ENCODE measurements at regions not wholly inside any gene's neighbourhood (a gene's known extent, or its start where the extent isn't known, plus 50 kb on each side); places are given as distances from the start of the nearest gene placed in this dataset.
"Not testable (repeated sequence)": the region's sequence is repeated elsewhere in the genome, so short reads cannot be mapped to it uniquely, and the experiment has no call there.

GRCh38 chr11:22106566-22106965 is 86.3 kb upstream of the ANO5 start:
- Histone ChIP-seq H3K36me3 (no peaks in the 10 kb centered on the region), H3K27ac (no peak overlapping the region), H3K27me3 (no peaks in the 10 kb centered on the region), H3K4me3 (no peak overlapping the region), H3K9me3 (no peaks in the 10 kb centered on the region), H3K4me1 (no peaks in the 10 kb centered on the region)
- ATAC-seq (no peak), DNase-seq (no peak)
- TF ChIP-seq POLR2A (IDR thresholded peaks at IDR 0.05) (no peak), CTCF (IDR thresholded peaks at IDR 0.05 in 4 of 5, conservative IDR thresholded peaks at IDR 0.05 in 1 of 5) (no peak)
- in situ Hi-C loops (cut with MboI; ENCODE audit: low sequenced_read_pairs in 4 of 4) (no loop called here), intact Hi-C loops (cut with DNase I; ENCODE audit: low total_unique reads) (no loop called here)

GRCh38 chr11:22115470-22116029 is 77.3 kb upstream of the ANO5 start:
- H3K4me3 ChIP-seq = peak overlapping the region in 1 of 4 donors; percentile 36
- intact Hi-C loops (cut with DNase I; ENCODE audit: low total_unique reads) = no loop called here
- TF ChIP-seq CTCF (IDR thresholded peaks at IDR 0.05 in 4 of 5, conservative IDR thresholded peaks at IDR 0.05 in 1 of 5) (no peak), POLR2A (IDR thresholded peaks at IDR 0.05) (no peak)
- peak; percentile 99 to 100 for ATAC-seq
- in situ Hi-C loops (cut with MboI; ENCODE audit: low sequenced_read_pairs in 4 of 4) = no loop called here
- no peaks in the 10 kb centered on the region for H3K27me3 ChIP-seq
- no peaks in the 10 kb centered on the region for H3K36me3 ChIP-seq
- H3K4me1 ChIP-seq = peaks cover 20 to 32% of the 10 kb centered on the region in 2 donors
- no peaks in the 10 kb centered on the region for H3K9me3 ChIP-seq
- peak; percentile 37 to 58 for DNase-seq
- H3K27ac ChIP-seq = peak overlapping the region; percentile 65 to 81 (median 72)

- ATAC-seq; H3K9me3 ChIP-seq; H3K27ac ChIP-seq; H3K27me3 ChIP-seq; DNase-seq; intact Hi-C loops (cut with DNase I; ENCODE audit: low total_unique reads); H3K36me3 ChIP-seq; H3K4me1 ChIP-seq; H3K4me3 ChIP-seq: not testable (repeated sequence)
- in situ Hi-C loops (cut with MboI; ENCODE audit: low sequenced_read_pairs in 4 of 4) = loop anchor here in 3 of 4 donors (25.0 kb wide), 1 partner anchor 1491 kb away; no protein-coding TSS in a partner anchor
These were observed 64.9 kb upstream of the ANO5 start for GRCh38 chr11:22127981-22128380.

- no peak overlapping the region for H3K4me3 ChIP-seq
- intact Hi-C loops (cut with DNase I; ENCODE audit: low total_unique reads) (loop anchor here (1.0 to 2.0 kb wide), 2 partner anchors 197 to 1482 kb away; no protein-coding TSS in a partner anchor), in situ Hi-C loops (cut with MboI; ENCODE audit: low sequenced_read_pairs in 4 of 4) (loop anchor here (5.0 to 25.0 kb wide), 3 partner anchors 198 to 1493 kb away; partner anchors contain the start of gene NELL1 (in 1 of the 4))
- H3K27ac ChIP-seq = no peak overlapping the region
- H3K36me3 ChIP-seq = no peaks in the 10 kb centered on the region
- H3K27me3 ChIP-seq = no peaks in the 10 kb centered on the region
- H3K9me3 ChIP-seq = no peaks in the 10 kb centered on the region
- DNase-seq = no peak
- peaks cover 0 to 4% of the 10 kb centered on the region in 2 donors for H3K4me1 ChIP-seq
- TF ChIP-seq CTCF (IDR thresholded peaks at IDR 0.05 in 4 of 5, conservative IDR thresholded peaks at IDR 0.05 in 1 of 5) (peak in 4 of 5 experiments; percentile 42 to 66 (median 52)), POLR2A (IDR thresholded peaks at IDR 0.05) (no peak)
- peak in 1 of 2 donors; percentile 69 for ATAC-seq
These were observed 62.3 kb upstream of the ANO5 start for GRCh38 chr11:22130462-22131053.

- H3K36me3 ChIP-seq = no peaks in the 10 kb centered on the region
- in situ Hi-C loops (cut with MboI; ENCODE audit: low sequenced_read_pairs in 4 of 4) = loop anchor here (5.0 to 25.0 kb wide), 3 partner anchors 201 to 1496 kb away; partner anchors contain the start of gene NELL1 (in 1 of the 4)
- no peaks in the 10 kb centered on the region for H3K27me3 ChIP-seq
- no peaks in the 10 kb centered on the region for H3K9me3 ChIP-seq
- H3K27ac ChIP-seq = no peak overlapping the region
- H3K4me1 ChIP-seq = peaks cover 0 to 4% of the 10 kb centered on the region in 2 donors
- TF ChIP-seq CTCF (IDR thresholded peaks at IDR 0.05 in 4 of 5, conservative IDR thresholded peaks at IDR 0.05 in 1 of 5) = no peak
- no peak for TF ChIP-seq POLR2A (IDR thresholded peaks at IDR 0.05)
- ATAC-seq (no peak), DNase-seq (no peak)
- H3K4me3 ChIP-seq = no peak overlapping the region
- intact Hi-C loops (cut with DNase I; ENCODE audit: low total_unique reads) = no loop called here
These were observed 59.1 kb upstream of the ANO5 start for GRCh38 chr11:22133776-22134175.

Measured in gastrocnemius medialis (tissue), 4 donors.